GM19463 (cell line): ENCODE measurements at regions not wholly inside any gene's neighbourhood (a gene's known extent, or its start where the extent isn't known, plus 50 kb on each side); places are given as distances from the start of the nearest gene placed in this dataset.

Source experiments
- ATAC-seq: cut with Tn5 transposase; IDR thresholded peaks from one replicate; pipeline ENCODE4 v1.9.1; 2021; ENCODE audit warnings: mild to moderate bottlenecking, moderate library complexity; ENCODE audit not compliant: unreplicated experiment

DNA sequence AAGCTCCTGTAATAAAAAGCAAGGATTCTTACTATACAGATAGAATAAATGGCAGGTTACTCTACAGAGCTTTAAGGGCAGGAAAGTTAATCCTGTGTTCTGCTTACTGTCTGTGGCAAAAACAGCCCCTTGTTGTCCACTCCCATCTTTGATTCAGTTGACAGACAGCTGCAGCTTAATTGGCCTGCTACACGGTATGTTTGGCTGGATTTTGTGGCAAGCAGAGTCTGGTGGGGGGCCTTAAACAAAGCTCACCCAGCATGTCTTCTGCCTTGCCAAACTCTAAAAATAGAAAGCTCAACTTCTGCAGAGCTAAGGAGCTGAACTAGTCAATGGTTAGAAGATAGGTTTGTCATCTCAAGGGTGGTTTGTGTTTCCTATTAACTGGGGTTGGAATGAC is 407.2 kb downstream of the HLX start:
- ATAC-seq = no peak

DNA sequence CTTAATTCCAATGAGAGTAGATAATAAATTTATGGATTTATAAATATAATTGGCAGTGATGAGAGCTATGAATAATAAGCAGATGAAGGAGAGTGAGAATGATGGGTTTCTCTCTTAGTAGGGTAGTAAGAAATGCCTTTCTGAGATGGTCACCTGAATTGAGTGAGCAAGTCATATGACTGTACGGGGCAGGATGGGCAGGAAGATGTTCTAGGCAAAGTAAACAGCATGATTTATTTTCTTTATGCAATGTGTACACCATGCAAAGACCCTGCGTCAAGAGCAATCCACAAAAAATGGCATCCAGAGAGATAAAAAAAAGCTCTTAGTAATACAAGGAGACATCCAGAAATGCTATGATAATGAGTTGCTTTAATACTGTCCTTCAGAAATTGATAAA is 409.9 kb downstream of the HLX start:
- no peak for ATAC-seq

DNA sequence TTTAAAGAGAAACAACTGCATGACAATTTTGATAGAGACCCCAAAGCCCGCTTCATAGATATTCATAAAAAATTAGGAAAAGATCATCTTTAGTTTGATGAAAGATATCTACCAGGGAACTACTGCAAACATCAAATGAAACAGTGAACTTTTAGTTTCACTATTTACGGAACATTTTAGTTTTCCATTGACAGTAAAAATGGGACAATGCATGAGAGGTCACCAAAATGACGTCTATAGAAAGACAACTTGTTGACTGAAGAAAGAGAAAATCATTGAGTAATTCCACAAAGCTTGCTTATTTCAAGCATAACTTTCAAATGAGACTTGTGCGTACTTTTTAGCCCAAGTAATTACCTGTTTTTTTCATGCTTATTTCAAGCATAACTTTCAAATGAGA is 411.4 kb downstream of the HLX start:
- ATAC-seq = no peak

DNA sequence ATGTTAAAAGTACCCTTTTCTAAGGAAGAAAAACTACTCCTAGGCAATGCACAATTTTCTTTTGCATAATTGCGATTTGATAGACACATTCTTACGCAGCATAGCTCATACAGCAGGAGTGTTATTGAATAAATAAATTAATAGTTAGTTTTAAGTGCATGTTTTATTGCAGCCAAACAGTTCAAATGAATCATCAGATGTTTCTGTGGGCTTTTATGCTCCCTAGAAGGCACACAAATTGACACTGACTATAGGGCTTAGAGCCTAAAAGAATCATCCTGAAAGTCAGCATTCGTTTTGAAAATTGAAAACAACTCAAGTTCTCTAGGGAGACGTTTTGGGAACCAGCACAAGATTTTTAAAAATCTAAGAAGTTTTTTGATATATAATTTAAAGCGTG is 411.9 kb downstream of the HLX start:
- no peak for ATAC-seq

DNA sequence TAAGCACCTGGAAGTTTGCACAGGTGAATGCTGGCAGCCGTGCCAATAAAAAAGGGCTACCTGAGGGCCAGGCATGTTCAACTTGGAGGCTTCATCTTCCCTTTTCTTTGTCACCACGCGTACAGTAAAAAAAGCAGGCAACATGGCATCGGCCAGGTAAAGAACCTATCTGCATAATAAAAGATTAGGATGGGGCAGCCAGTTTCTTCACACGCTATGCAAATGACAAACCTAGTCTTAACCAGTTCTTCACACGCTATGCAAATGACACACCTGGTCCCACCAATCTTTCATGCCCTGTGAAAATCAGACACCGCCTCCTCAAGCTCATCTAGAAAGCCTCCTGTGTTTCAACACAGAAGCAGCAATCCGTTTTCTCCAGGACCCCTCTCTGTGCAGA is 413.4 kb downstream of the HLX start:
- no peak for ATAC-seq

DNA sequence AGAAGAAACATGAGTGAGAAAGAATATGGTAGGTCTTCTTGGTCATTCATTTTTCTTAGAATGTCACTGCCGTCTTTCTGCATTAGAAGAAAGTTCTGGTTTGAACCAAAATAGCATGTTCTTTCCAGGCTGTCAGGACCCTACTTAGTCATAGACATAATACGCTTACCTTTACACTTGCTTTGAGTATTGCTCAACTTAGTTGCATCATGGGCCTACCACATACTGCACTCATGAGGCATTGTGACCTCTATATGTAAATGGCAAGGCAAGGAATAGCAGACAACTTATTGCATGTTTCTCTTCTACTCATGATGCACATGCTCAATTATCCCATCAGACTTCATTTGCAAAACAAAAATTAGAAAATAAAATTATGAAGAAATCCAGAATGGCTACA is 415.0 kb downstream of the HLX start:
- ATAC-seq = no peak

DNA sequence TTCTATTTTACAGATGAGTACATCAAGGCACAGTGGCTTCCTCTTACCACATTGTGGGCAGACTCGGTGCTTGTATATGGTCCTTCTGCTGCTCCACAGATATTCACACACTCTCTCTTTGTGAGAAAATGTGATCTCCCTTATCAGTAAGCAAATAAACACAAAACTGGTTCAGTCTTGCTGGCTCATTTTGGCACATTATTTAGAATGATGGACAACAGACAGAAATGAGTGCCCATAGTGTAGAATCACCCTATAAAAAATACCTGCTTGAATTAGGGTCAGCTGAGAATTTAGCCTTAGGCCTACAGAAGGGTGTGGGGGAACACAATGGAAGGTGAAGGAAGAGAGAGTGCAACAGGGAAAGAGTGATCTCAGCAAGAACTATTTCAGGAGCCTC is 423.1 kb downstream of the HLX start:
- no peak for ATAC-seq

DNA sequence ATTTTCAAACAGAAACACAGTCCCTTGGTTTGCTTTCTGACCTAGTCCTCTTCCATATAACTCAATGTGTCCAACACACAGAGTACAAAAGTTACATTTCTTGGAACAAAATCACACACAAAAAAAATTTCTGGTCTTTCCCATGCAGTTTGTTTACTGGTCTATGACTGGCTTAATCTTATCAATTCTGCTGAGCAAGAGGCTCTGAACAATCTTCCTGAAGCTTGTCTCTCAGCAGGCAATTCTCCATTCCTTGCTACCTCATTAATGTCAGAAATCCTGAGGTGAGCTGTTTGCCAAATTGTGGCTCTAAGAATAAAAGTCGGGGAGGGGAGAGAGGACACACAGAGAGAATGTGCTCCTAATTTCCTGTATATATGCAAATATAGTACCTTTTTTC is 423.6 kb downstream of the HLX start:
- ATAC-seq = no peak

DNA sequence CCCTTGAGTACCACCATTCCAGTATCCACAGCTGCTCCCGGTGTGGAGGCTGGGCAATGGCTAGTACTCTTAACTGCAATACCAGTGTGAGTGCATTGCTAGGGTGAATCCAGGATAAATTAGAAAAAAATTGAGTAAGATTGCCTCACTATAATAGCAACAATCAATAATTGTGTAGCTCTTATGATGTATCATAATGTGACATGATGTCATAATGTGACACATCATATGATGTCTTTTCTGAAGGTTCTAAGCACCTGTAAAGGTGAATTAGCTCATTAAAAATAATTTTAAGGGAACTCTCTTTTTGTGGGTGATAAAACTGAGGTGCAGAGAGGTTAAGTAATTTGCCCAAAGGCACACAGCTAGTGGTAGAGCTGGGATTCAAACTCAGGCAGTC is 424.4 kb downstream of the HLX start:
- ATAC-seq = no peak

DNA sequence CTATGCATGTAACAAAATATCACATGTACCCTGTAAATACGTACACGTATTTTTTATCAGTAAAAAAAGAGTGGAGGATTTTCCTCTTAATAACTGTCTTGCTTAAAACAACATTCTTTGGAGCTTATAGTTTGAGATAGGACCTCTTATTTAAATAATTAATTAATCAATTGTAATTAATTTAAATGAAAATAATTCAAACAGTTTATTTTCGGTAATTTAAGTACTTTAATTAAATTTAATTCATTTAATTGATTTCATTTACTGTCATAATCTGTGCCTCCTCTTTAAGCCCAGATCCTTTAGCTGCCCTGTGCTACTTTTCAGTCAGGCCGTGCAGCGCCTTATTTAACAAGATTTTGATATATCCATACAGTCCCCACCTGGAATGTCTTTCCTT is 427.0 kb downstream of the HLX start:
- no peak for ATAC-seq

DNA sequence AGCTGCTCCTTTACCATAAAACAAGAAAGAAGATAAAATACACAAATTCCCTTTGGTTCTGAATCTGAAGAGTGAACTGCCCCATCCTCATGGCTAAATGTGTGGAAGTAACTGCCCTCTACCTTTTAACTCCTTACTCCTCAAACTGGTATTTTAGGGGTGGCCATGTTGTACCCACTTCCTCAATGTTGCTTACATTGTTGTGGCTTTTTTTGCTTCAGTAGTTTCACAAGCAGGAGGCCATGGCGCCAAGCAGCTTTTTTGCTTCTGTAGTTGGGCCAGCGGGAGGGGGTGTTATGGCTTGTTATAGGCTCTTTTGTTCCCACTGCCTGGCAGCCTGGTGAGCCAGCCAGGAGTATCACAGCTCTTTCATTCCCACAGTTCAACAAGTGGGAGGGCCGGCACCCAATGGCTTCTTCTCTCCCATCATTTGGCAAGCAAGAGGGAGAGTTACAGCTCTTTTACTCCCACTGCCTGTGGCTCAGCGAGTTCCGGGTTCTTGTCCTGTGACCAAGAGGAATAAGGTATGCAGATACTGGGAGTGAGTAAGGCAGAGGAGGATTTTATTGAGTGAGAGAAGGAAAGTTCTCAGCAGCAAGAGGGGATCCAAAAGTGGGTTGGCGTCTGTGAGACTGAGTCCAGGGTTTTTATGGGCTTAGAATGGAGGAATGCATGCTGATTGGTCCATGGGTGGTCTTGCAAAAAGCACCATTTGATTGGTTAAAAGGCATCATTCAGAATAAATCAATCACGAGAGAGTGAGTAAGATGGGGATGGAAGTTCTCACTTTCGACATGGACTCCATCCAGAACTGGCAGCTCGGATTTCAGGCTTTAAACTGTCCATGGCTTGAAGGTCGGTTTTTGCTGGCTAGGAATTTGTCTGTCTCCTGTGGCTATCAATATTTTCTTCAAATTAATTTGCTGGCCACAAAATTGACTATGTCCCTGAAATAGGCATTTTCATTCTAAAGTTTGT is 429.6 kb downstream of the HLX start:
- no peak for ATAC-seq

DNA sequence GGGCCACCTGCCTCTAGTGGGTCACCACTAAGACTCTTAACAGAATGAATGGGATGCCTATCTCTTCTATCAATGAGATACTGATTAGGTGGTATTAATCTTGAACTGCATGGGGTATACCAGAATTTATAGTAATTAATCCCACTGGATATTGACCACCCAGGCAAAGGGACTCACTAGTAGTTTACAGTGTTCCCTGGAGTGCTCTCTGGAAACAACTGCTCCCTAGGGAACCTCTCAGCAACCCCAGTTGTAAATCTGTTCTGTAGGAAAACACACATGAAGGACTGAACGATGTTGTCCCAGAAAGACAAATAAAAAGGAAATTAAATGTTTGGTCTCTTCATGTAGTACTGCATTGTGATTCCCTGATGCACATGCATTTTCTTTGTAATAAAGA is 430.5 kb downstream of the HLX start:
- ATAC-seq = no peak

DNA sequence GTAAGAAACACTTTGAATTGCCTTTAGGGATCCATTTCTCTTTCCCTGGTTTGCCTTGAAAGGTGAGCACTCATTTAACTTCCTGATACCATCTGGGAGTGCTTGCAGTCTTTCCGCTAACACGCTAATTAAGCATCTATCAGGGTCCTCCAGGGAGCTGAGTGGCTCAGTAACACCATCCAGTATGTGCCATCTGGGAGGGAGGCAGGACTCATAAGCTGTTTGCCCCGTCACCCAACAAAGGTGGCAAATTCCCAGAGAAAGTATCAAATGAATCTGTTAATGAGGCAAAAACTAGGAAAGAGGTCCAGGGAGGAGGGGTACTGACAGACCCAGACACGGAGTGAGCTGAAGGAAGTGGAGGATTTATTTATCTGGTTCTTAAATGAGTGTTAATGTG is 430.9 kb downstream of the HLX start:
- no peak for ATAC-seq

DNA sequence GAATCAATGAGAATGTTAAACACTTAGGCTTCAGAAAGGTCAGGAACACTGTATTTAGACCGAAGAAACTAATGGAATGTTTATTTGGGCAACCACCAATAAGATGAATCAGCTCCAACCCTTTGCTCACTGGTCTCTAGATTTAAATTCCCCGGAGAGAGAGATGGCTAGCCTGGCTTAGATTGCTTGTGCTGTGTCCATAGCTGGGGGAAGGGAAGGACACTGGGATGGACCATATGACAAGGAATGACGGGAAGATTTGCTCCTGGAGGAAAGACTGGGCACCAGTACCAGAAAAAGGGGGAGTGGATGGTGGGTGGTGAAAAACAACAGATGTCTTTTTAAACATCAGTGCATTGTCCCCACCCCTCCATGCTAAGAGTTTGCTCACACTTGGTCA is 426.6 kb downstream of the DUSP10 start:
- ATAC-seq = no peak

DNA sequence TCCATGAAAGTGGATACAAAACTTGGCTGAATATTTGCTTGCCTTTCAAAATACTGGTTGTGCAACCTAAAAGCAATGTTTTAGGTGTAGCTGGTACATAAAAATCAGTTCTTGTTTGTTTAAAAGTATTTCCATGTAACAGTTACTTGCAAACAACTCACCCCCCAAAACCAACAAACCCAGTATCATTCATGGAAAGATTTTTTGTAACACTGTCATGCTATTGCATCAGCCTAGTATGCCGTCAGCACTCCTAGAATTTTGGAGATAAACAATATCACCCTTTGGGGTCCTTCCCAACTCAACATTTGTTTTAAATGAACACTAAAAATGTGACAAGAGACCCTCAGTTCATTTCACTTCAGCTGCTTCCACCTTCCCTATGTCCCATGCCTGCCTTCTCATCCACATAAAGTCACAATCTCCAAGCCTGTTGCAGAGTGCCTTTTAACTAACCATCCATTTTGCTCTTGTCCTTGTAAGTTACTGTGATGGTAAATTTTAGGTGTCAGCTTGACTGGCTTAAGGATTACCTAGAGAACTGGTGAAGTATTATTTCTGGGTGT is 425.3 kb downstream of the DUSP10 start:
- ATAC-seq = no peak

DNA sequence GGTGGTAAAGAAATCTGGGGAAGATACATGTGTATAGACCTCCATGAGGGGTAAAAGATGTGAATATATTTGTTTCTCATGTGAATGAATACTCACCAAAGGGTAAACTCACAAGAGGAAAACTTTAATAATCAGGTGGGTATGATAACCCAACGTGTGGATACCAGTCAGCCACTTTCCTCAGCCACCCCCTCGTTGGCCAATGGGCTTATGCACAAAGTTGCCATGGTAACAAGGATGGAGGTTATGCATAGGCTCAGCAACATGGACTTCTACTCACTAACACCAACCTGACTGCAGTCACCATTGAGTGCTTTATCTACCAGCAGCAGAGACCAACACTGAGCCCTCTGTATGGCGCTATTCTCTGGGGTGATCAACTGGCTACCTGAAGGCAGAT is 424.4 kb downstream of the DUSP10 start:
- ATAC-seq = no peak

DNA sequence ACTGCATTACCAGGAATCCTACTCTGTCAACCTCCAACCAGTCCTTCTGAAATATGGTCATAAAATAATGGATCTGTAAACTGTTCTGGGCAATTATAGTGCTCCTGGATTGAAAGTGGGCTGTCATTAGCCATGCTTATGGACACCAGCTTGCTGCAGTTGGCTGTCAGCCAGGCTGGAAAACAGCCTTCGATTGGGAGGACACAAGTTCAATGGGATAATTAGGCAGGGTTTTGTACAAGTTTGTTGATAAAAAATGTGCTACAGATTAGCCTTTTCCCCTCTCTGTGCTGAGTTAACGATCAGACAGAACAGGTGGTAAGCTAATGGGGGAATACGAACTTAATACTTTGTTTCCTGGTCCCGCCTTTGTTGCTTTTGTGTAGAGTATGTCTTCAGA is 413.9 kb downstream of the DUSP10 start:
- ATAC-seq = no peak

DNA sequence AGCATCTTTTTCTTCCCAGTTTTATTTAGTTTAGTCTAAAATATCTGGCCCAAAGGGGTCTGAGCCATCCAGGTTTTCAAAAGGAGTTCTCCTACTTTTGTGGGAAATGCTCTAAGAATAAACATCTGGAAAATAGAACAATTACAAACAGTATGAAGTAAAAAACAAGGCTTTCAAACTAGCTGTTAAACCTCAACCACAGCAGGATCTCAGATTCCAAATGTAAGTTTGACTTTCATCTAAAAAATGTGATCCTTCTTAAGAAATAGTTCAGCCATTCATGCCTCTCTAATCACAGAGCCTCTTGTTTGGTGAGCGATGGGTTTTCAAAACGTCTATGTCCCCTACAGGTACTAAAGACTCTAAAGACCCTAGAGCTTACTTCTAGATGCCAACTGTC is 413.5 kb downstream of the DUSP10 start:
- no peak for ATAC-seq

DNA sequence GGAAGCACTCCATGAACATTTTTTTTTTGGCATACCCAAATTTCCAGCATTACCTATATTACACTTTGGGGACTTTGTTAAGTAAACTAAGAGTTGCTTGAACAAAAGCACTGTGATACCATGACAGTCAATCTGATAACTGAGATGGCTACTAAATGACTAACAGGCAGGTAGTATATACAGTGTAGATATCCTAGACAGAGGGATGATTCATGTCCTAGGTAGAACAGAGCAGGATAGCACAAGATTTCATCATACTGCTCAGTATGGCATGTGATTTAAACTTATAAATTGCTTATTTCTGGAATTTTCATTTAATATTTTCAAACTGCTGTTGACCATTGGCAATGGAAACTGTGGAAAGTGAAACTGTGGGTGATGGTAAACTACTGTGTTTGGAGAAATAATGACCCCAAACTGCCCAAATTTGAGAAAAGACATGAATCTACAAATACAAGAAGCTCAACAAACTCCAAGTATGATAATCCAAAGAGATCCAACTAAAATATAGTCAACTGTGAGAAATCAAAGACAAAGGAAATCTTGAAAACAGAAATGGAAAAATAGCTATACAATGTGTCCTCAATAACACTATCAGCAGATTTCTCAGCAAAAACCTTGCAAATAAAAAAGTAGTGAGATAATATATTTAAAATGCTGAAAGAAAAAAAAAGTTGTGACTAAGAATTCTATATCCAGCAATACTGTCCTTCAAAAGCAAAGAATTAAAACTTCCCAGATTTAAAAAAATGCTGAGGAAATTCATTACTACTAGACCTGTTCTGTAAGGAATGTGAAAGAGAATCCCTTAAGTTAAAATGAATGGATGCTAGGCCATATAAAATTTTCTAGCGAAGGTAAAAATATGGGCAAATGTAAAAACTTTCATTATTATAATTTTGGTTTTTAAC is 410.4 kb downstream of the DUSP10 start:
- no peak for ATAC-seq

DNA sequence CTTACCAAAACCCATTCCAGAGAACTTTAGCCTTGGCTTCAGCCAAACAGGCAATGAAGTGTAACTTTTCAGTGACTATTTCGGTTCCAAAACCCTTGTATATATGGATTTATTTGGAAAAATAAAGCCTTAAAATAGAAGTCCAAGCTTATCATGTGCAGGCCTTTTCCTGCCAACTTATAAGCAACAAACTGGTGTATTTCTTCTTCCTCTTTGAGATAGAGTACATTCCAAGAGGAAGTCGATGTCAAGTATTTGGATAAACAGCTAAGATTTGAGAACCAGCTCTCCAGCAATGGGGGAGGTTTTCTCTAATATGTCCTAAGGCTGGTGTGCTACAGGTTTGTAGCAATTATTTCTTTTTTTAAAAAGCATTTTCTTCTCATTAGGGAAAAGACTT is 407.8 kb downstream of the DUSP10 start:
- no peak for ATAC-seq
